IMR-90 (cell line): ENCODE measurements at regions not wholly inside any gene's neighbourhood (a gene's known extent, or its start where the extent isn't known, plus 50 kb on each side); places are given as distances from the start of the nearest gene placed in this dataset.

Experiments used
- ATAC-seq: fragments of 200-7000 bp; cut with Tn5 transposase; 2 replicates; pipeline ENCODE4 v1.9.1; 2020; ENCODE audit warnings: low read depth, mild to moderate bottlenecking, moderate library complexity
- BruUV-seq: library from RNA; stranded (reverse); fragments of 400-500 nt; replicated peaks from 2 replicates; lab custom pipeline; 2021; lab: Mats Ljungman, UMichigan
- CTCF ChIA-PET: fragments of 300-600 bp; formaldehyde crosslinking; extraction: SDS; loops from one replicate; lab custom pipeline; 2021; ENCODE audit warnings: antibody characterized with exemption; lab: Yijun Ruan, JAX
- POLR2A ChIA-PET: fragments of 300-600 bp; sonication (Branson Sonifier 250); formaldehyde crosslinking; loops from one replicate; lab custom pipeline; 2022; ENCODE audit warnings: antibody characterized with exemption; ENCODE audit not compliant: unreplicated experiment; lab: Charles Lee
- DNase-seq: peaks from one replicate; pipeline ENCODE4 v3.0.0; 2013
- H2AFZ ChIP-seq: replicated peaks from 2 replicates; pipeline ENCODE3; 2013; ENCODE audit warnings: low read length, mild to moderate bottlenecking; ENCODE audit not compliant: poor library complexity
- H2AK5ac ChIP-seq: 2 replicates; pipeline ENCODE4 v1.6.1; 2013; ENCODE audit warnings: low read depth, low read length, inconsistent platforms
- H2AK9ac ChIP-seq: replicated peaks from 2 replicates; pipeline ENCODE3; 2013; ENCODE audit warnings: mild to moderate bottlenecking, low read depth, low read length, moderate library complexity; ENCODE audit not compliant: poor library complexity
- H2BK120ac ChIP-seq: 2 replicates; pipeline ENCODE4 v1.6.1; 2013; ENCODE audit warnings: low read depth, low read length, inconsistent platforms
- H2BK15ac ChIP-seq: 3 replicates; pipeline ENCODE4 v1.6.1; 2013; ENCODE audit warnings: low read depth, low read length, inconsistent platforms
- H2BK20ac ChIP-seq: 2 replicates; pipeline ENCODE4 v1.6.1; 2013; ENCODE audit warnings: low read depth, mild to moderate bottlenecking, inconsistent platforms, low read length, moderate library complexity
- H2BK5ac ChIP-seq: 2 replicates; pipeline ENCODE4 v1.6.1; 2013; ENCODE audit warnings: mild to moderate bottlenecking, low read depth, low read length, inconsistent platforms; ENCODE audit not compliant: poor library complexity, severe bottlenecking
- H3K14ac ChIP-seq: replicated peaks from 2 replicates; pipeline ENCODE4 v1.6.1; 2013; ENCODE audit warnings: low read depth, low read length, inconsistent platforms
- H3K18ac ChIP-seq: 2 replicates; pipeline ENCODE4 v1.6.1; 2013; ENCODE audit warnings: low read depth, low read length, control low read depth
- H3K23ac ChIP-seq: 2 replicates; pipeline ENCODE4 v1.6.1; 2013; ENCODE audit warnings: low read depth, low read length, inconsistent platforms
- H3K27ac ChIP-seq: 2 replicates; pipeline ENCODE4 v1.5.1; 2013; ENCODE audit warnings: mild to moderate bottlenecking, control low read depth, low read length; ENCODE audit not compliant: insufficient read depth
- H3K27me3 ChIP-seq: 2 replicates; pipeline ENCODE4 v1.6.1; 2013; ENCODE audit warnings: low read length; ENCODE audit not compliant: control insufficient read depth, insufficient read depth
- H3K36me3 ChIP-seq: 2 replicates; pipeline ENCODE4 v1.6.1; 2013; ENCODE audit warnings: low read length, mixed read lengths; ENCODE audit not compliant: control insufficient read depth, insufficient read depth
- H3K4ac ChIP-seq: 2 replicates; pipeline ENCODE4 v1.6.1; 2013; ENCODE audit warnings: low read depth, low read length, inconsistent platforms
- H3K4me1 ChIP-seq: 2 replicates; pipeline ENCODE4 v1.6.1; 2013; ENCODE audit warnings: low read length, mixed read lengths; ENCODE audit not compliant: control insufficient read depth, insufficient read depth
- H3K4me2 ChIP-seq: 2 replicates; pipeline ENCODE4 v1.6.1; 2013; ENCODE audit warnings: low read depth, mild to moderate bottlenecking, control low read depth, low read length, moderate library complexity
- H3K4me3 ChIP-seq: 2 replicates; pipeline ENCODE4 v1.5.1; 2013; ENCODE audit warnings: low read depth, mild to moderate bottlenecking, control low read depth, low read length, moderate library complexity; ENCODE audit not compliant: insufficient read depth
- H3K56ac ChIP-seq: 2 replicates; pipeline ENCODE4 v1.6.1; 2013; ENCODE audit warnings: low read length, inconsistent platforms; ENCODE audit not compliant: insufficient read depth; ENCODE audit errors: extremely low read depth
- H3K79me1 ChIP-seq, 2 experiments: 2 replicates each; pipeline ENCODE4 v1.6.1; 2013; ENCODE audit warnings: low read length in 2 of 2, inconsistent platforms in 1 of 2, low read depth in 1 of 2
- H3K9ac ChIP-seq: 2 replicates; pipeline ENCODE4 v1.6.1; 2013; ENCODE audit warnings: low read depth, low read length, control low read depth
- H3K9me1 ChIP-seq: 2 replicates; pipeline ENCODE4 v1.6.1; 2013; ENCODE audit warnings: low read length, inconsistent platforms; ENCODE audit not compliant: insufficient read depth
- H3K9me3 ChIP-seq: 2 replicates; pipeline ENCODE4 v1.6.1; 2013; ENCODE audit warnings: low read length; ENCODE audit not compliant: control insufficient read depth, insufficient read depth
- H4K20me1 ChIP-seq: 2 replicates; pipeline ENCODE4 v1.6.1; 2013; ENCODE audit warnings: low read length, inconsistent platforms; ENCODE audit not compliant: insufficient read depth
- H4K5ac ChIP-seq: 2 replicates; pipeline ENCODE4 v1.6.1; 2013; ENCODE audit warnings: mild to moderate bottlenecking, low read depth, low read length, control low read depth
- H4K8ac ChIP-seq, 2 experiments: 2 replicates each; pipeline ENCODE4 v1.6.1; 2013; ENCODE audit warnings: low read depth in 2 of 2, low read length in 2 of 2, control low read depth in 1 of 2, inconsistent platforms in 1 of 2
- H4K91ac ChIP-seq: 2 replicates; pipeline ENCODE4 v1.6.1; 2013; ENCODE audit warnings: low read depth, low read length, inconsistent platforms; ENCODE audit not compliant: insufficient read depth
- BHLHE40 ChIP-seq: fragments of 150-350 bp; IDR thresholded peaks from 2 replicates; pipeline ENCODE4 v1.6.1; 2016; ENCODE audit warnings: mild to moderate bottlenecking, low read depth, low read length
- CEBPB ChIP-seq: IDR thresholded peaks from 2 replicates; pipeline ENCODE4 v1.6.1; 2012; ENCODE audit warnings: low read depth, low read length, improper control_type of control experiment
- CHD1 ChIP-seq: IDR thresholded peaks from 2 replicates; pipeline ENCODE4 v1.6.1; 2012; ENCODE audit warnings: low read depth, low read length, improper control_type of control experiment
- CTCF ChIP-seq: conservative IDR thresholded peaks from 2 replicates; pipeline ENCODE4 v1.5.1; 2012; ENCODE audit warnings: mild to moderate bottlenecking, low read depth, low read length, improper control_type of control experiment
- ELK1 ChIP-seq: fragments of 150-350 bp; IDR thresholded peaks from 2 replicates; pipeline ENCODE4 v1.6.1; 2016; ENCODE audit warnings: low read depth, mild to moderate bottlenecking, low read length, moderate library complexity, borderline replicate concordance
- FOS ChIP-seq: fragments of 150-350 bp; IDR thresholded peaks from 2 replicates; pipeline ENCODE4 v1.6.1; 2016; ENCODE audit warnings: low read depth, low read length
- MAFK ChIP-seq: IDR thresholded peaks from 2 replicates; pipeline ENCODE4 v1.6.1; 2012; ENCODE audit warnings: low read depth, low read length, improper control_type of control experiment
- MAZ ChIP-seq: IDR thresholded peaks from 2 replicates; pipeline ENCODE4 v1.6.1; 2012; ENCODE audit warnings: low read depth, mild to moderate bottlenecking, low read length, improper control_type of control experiment, moderate library complexity, borderline replicate concordance
- MXI1 ChIP-seq: IDR thresholded peaks from 2 replicates; pipeline ENCODE4 v1.6.1; 2012; ENCODE audit warnings: low read depth, mild to moderate bottlenecking, low read length, moderate library complexity, borderline replicate concordance
- NFE2L2 ChIP-seq: fragments of 150-350 bp; IDR thresholded peaks from 2 replicates; pipeline ENCODE4 v1.6.1; 2016; ENCODE audit warnings: low read depth, mild to moderate bottlenecking, low read length
- POLR2A ChIP-seq: IDR thresholded peaks from 2 replicates; pipeline ENCODE4 v1.6.1; 2012; ENCODE audit warnings: mild to moderate bottlenecking, low read depth, low read length
- RAD21 ChIP-seq: IDR thresholded peaks from 2 replicates; pipeline ENCODE4 v1.6.1; 2012; ENCODE audit warnings: low read length, improper control_type of control experiment
- RCOR1 ChIP-seq: IDR thresholded peaks from 2 replicates; pipeline ENCODE4 v1.6.1; 2012; ENCODE audit warnings: mild to moderate bottlenecking, low read length, improper control_type of control experiment; ENCODE audit not compliant: insufficient replicate concordance
- RFX5 ChIP-seq: IDR thresholded peaks from 2 replicates; pipeline ENCODE4 v1.8.0; 2012; ENCODE audit warnings: low read depth, mild to moderate bottlenecking, low read length, moderate library complexity
- SMC3 ChIP-seq: fragments of 150-350 bp; IDR thresholded peaks from 2 replicates; pipeline ENCODE4 v1.6.1; 2016; ENCODE audit warnings: low read depth, mild to moderate bottlenecking, antibody characterized with exemption, low read length, moderate library complexity
- USF2 ChIP-seq: fragments of 150-350 bp; IDR thresholded peaks from 2 replicates; pipeline ENCODE4 v1.6.1; 2017; ENCODE audit warnings: mild to moderate bottlenecking, antibody characterized with exemption, low read length, low read depth
- WGBS, 2 experiments: methylation state at CpG; one replicate each; pipeline versions ENCODE4 v1.1.5 to v1.1.7; 2013; ENCODE audit warnings: missing lambda C conversion rate in 2 of 2; ENCODE audit not compliant: insufficient read length in 1 of 2; ENCODE audit errors: extremely low coverage in 2 of 2; 5-methylcytosine and 5-hydroxymethylcytosine counted together
- dilution Hi-C: fragments of 300-500 bp; cut with HindIII; formaldehyde crosslinking; loops from one replicate; pipeline ENCODE4 v1.14.3; 2018; ENCODE audit warnings: low sequenced_read_pairs; ENCODE audit not compliant: unreplicated experiment
- in situ Hi-C: fragments of 300-500 bp; cut with MboI; formaldehyde crosslinking; loops from 3 replicates; pipeline ENCODE4 v1.14.3; 2019; ENCODE audit warnings: low sequenced_read_pairs, inconsistent platforms, mixed read lengths
- intact Hi-C: fragments of 100-400 bp; cut with micrococcal nuclease; formaldehyde crosslinking; loops from 2 replicates; pipeline ENCODE4 v1.10.0; 2022

GRCh38 chr2:236762628-236763027 is 193.0 kb downstream of the ACKR3 start:
- H3K9me3 ChIP-seq: no peaks in the 10 kb centered on the region; the same call in 1 of the 2 replicates
- H3K23ac ChIP-seq: no peak overlapping the region
- H3K56ac ChIP-seq: no peak overlapping the region
- dilution Hi-C loops: no loop called here
- DNase-seq: no peak
- no peak overlapping the region for H2BK20ac ChIP-seq
- no peak overlapping the region for H2AK5ac ChIP-seq
- no peak for TF ChIP-seq CTCF
- no peak for TF ChIP-seq CEBPB
- no peak for TF ChIP-seq POLR2A
- TF ChIP-seq BHLHE40: no peak
- no peak for TF ChIP-seq ELK1
- TF ChIP-seq RFX5: no peak
- no peak for TF ChIP-seq USF2
- TF ChIP-seq RAD21: no peak
- no peak for TF ChIP-seq CHD1
- TF ChIP-seq SMC3: no peak
- TF ChIP-seq MAFK: no peak
- no peak for TF ChIP-seq RCOR1
- no peak for TF ChIP-seq NFE2L2
- TF ChIP-seq MXI1: no peak
- TF ChIP-seq FOS: no peak
- TF ChIP-seq MAZ: no peak
- H3K4me3 ChIP-seq: no peak overlapping the region
- no peaks in the 10 kb centered on the region for H3K9me1 ChIP-seq
- ChIA-PET POLR2A (no interaction called here), CTCF (no interaction called here)
- in situ Hi-C loops: no loop called here
- no peak overlapping the region for H4K5ac ChIP-seq
- H3K4me1 ChIP-seq: no peaks in the 10 kb centered on the region
- intact Hi-C loops: no loop called here
- H3K27me3 ChIP-seq: peaks cover 11% of the 10 kb centered on the region
- H3K27ac ChIP-seq: no peak overlapping the region
- BruUV-seq: no TSS peak
- no peak overlapping the region for H3K4ac ChIP-seq
- no CpG with 5 or more reads among the region's 5 CpGs for WGBS, 2 experiments
- ATAC-seq: no peak
- no peak overlapping the region for H4K8ac ChIP-seq
- H3K36me3 ChIP-seq: no peaks in the 10 kb centered on the region
- no peaks in the 10 kb centered on the region for H4K20me1 ChIP-seq
- H2BK5ac ChIP-seq: no peak overlapping the region
- H2BK120ac ChIP-seq: no peak overlapping the region
- H3K18ac ChIP-seq: no peak overlapping the region
- no peak overlapping the region for H2AFZ ChIP-seq
- no peak overlapping the region for H3K9ac ChIP-seq
- no peak overlapping the region for H3K4me2 ChIP-seq
- no peak overlapping the region for H4K91ac ChIP-seq
- H3K79me1 ChIP-seq: no peaks in the 10 kb centered on the region
- no peak overlapping the region for H2AK9ac ChIP-seq
- no peak overlapping the region for H2BK15ac ChIP-seq
- H3K14ac ChIP-seq: no peak overlapping the region
